IgD-negative memory B cell (primary cell): ENCODE measurements at regions not wholly inside any gene's neighbourhood (a gene's known extent, or its start where the extent isn't known, plus 50 kb on each side); places are given as distances from the start of the nearest gene placed in this dataset.
"Not testable (repeated sequence)": the region's sequence is repeated elsewhere in the genome, so short reads cannot be mapped to it uniquely, and the experiment has no call there.

Experiments used
- H3K27ac Mint-ChIP-seq, 3 donors: one replicate each; pipeline ENCODE4 v1.8.0; 2020 to 2022; ENCODE audit warnings: mild to moderate bottlenecking in 3 of 3, mixed read lengths in 3 of 3, moderate library complexity in 1 of 3
- H3K27me3 Mint-ChIP-seq: one replicate; pipeline ENCODE4 v1.8.0; 2021; ENCODE audit warnings: mixed read lengths
- H3K36me3 Mint-ChIP-seq: one replicate; pipeline ENCODE4 v1.8.0; 2020; ENCODE audit warnings: mild to moderate bottlenecking, mixed read lengths
- H3K4me1 Mint-ChIP-seq, 3 donors: one replicate each; pipeline ENCODE4 v1.8.0; 2020 to 2022; ENCODE audit warnings: mixed read lengths in 3 of 3, mild to moderate bottlenecking in 1 of 3
- H3K4me3 Mint-ChIP-seq, 4 donors: one replicate each; pipeline ENCODE4 v1.8.0; 2020 to 2022; ENCODE audit warnings: mild to moderate bottlenecking in 4 of 4, mixed read lengths in 4 of 4, moderate library complexity in 3 of 4
- H3K9me3 Mint-ChIP-seq, 3 donors: one replicate each; pipeline ENCODE4 v1.8.0; 2020 to 2021; ENCODE audit warnings: mixed read lengths in 3 of 3, mild to moderate bottlenecking in 1 of 3

- peaks cover 2% of the 10 kb centered on the region for H3K27me3 Mint-ChIP-seq
Observed at GRCh38 chr12:25368557-25368956, 117.8 kb upstream of the KRAS start.

GRCh38 chr12:25366122-25366521 lies 115.4 kb upstream of the KRAS start:
- Mint-ChIP-seq H3K4me1 (peaks cover 8 to 12% (median 10%) of the 10 kb centered on the region in 3 donors), H3K4me3 (no peak overlapping the region), H3K9me3 (no peaks in the 10 kb centered on the region), H3K27ac (no peak overlapping the region), H3K36me3 (no peaks in the 10 kb centered on the region), H3K27me3 (peaks cover 2% of the 10 kb centered on the region)

More at GRCh38 chr12:25368557-25368956, 117.8 kb upstream of the KRAS start:
- Mint-ChIP-seq H3K36me3 (peaks cover 2% of the 10 kb centered on the region), H3K4me1 (peaks cover 8 to 12% (median 12%) of the 10 kb centered on the region in 3 donors), H3K9me3 (no peaks in the 10 kb centered on the region), H3K27ac (no peak overlapping the region), H3K4me3 (no peak overlapping the region)

GRCh38 chr12:25365340-25365730 lies 114.6 kb upstream of the KRAS start:
- Mint-ChIP-seq H3K4me1 (peaks cover 8 to 12% (median 11%) of the 10 kb centered on the region in 3 donors), H3K27me3 (peaks cover 2% of the 10 kb centered on the region), H3K9me3 (peaks cover 0 to 2% (median 0%) of the 10 kb centered on the region in 3 donors), H3K4me3 (peak overlapping the region in 1 of 4 donors; percentile 89), H3K36me3 (peaks cover 2% of the 10 kb centered on the region), H3K27ac (no peak overlapping the region)

GRCh38 chr12:25364529-25365339 lies 114.0 kb upstream of the KRAS start:
- H3K9me3 Mint-ChIP-seq, result peaks cover 0 to 2% (median 0%) of the 10 kb centered on the region in 3 donors
- peak overlapping the region in 2 of 3 donors; percentile 24 to 46 for H3K27ac Mint-ChIP-seq
- H3K27me3 Mint-ChIP-seq, result peaks cover 4% of the 10 kb centered on the region
- peaks cover 2% of the 10 kb centered on the region for H3K36me3 Mint-ChIP-seq
- H3K4me3 Mint-ChIP-seq, result peak overlapping the region; percentile 10 to 89 (median 42)
- H3K4me1 Mint-ChIP-seq, result peaks cover 8 to 12% (median 11%) of the 10 kb centered on the region in 3 donors

GRCh38 chr12:25362646-25363045 lies 111.9 kb upstream of the KRAS start:
- Mint-ChIP-seq H3K27me3 (peaks cover 5% of the 10 kb centered on the region), H3K4me1 (peaks cover 8 to 13% (median 12%) of the 10 kb centered on the region in 3 donors), H3K27ac (no peak overlapping the region), H3K9me3 (peaks cover 0 to 2% (median 0%) of the 10 kb centered on the region in 3 donors), H3K36me3 (peaks cover 2% of the 10 kb centered on the region), H3K4me3 (no peak overlapping the region)

GRCh38 chr12:25361511-25361910 lies 110.8 kb upstream of the KRAS start:
- Mint-ChIP-seq H3K4me1 (peaks cover 8 to 14% (median 13%) of the 10 kb centered on the region in 3 donors), H3K27me3 (peaks cover 5% of the 10 kb centered on the region), H3K36me3 (peaks cover 2% of the 10 kb centered on the region), H3K27ac (no peak overlapping the region), H3K9me3 (peaks cover 0 to 2% (median 0%) of the 10 kb centered on the region in 3 donors), H3K4me3 (no peak overlapping the region)

- no peak overlapping the region for H3K27ac Mint-ChIP-seq
- peaks cover 2% of the 10 kb centered on the region for H3K36me3 Mint-ChIP-seq
- H3K9me3 Mint-ChIP-seq, result peaks cover 2 to 5% (median 3%) of the 10 kb centered on the region in 3 donors
- H3K4me1 Mint-ChIP-seq, result peaks cover 0 to 3% (median 2%) of the 10 kb centered on the region in 3 donors
- H3K4me3 Mint-ChIP-seq, result no peak overlapping the region
- peaks cover 3% of the 10 kb centered on the region for H3K27me3 Mint-ChIP-seq
Observed at GRCh38 chr12:25357595-25357994, 106.9 kb upstream of the KRAS start.

GRCh38 chr12:25352942-25353341 lies 102.2 kb upstream of the KRAS start:
- not testable (repeated sequence) for H3K36me3 Mint-ChIP-seq, H3K27ac Mint-ChIP-seq

GRCh38 chr12:25352083-25352918 lies 101.6 kb upstream of the KRAS start:
- H3K9me3 Mint-ChIP-seq, result peaks cover 1 to 5% (median 3%) of the 10 kb centered on the region in 3 donors
- H3K27ac Mint-ChIP-seq, result no peak overlapping the region

More at GRCh38 chr12:25352942-25353341, 102.2 kb upstream of the KRAS start:
- H3K27me3 Mint-ChIP-seq, H3K4me1 Mint-ChIP-seq, H3K4me3 Mint-ChIP-seq, H3K9me3 Mint-ChIP-seq: not testable (repeated sequence)

GRCh38 chr12:25348593-25348895 lies 97.8 kb upstream of the KRAS start:
- no peak overlapping the region for H3K4me3 Mint-ChIP-seq
- no peak overlapping the region for H3K27ac Mint-ChIP-seq
- H3K36me3 Mint-ChIP-seq, result peaks cover 2% of the 10 kb centered on the region
- peaks cover 1 to 5% (median 3%) of the 10 kb centered on the region in 3 donors for H3K9me3 Mint-ChIP-seq
- peaks cover 1% of the 10 kb centered on the region for H3K27me3 Mint-ChIP-seq
- H3K4me1 Mint-ChIP-seq, result peaks cover 0 to 6% (median 5%) of the 10 kb centered on the region in 3 donors

More at GRCh38 chr12:25352083-25352918, 101.6 kb upstream of the KRAS start:
- H3K27me3 Mint-ChIP-seq, result peaks cover 1% of the 10 kb centered on the region
- H3K4me3 Mint-ChIP-seq, result no peak overlapping the region
- H3K36me3 Mint-ChIP-seq, result peaks cover 2% of the 10 kb centered on the region
- peaks cover 0 to 8% (median 5%) of the 10 kb centered on the region in 3 donors for H3K4me1 Mint-ChIP-seq

GRCh38 chr12:25347716-25348592 lies 97.2 kb upstream of the KRAS start:
- H3K27me3 Mint-ChIP-seq, result peaks cover 1% of the 10 kb centered on the region
- no peak overlapping the region for H3K27ac Mint-ChIP-seq
- H3K36me3 Mint-ChIP-seq, result peaks cover 2% of the 10 kb centered on the region
- no peak overlapping the region for H3K4me3 Mint-ChIP-seq
- H3K9me3 Mint-ChIP-seq, result peaks cover 1 to 3% (median 3%) of the 10 kb centered on the region in 3 donors
- H3K4me1 Mint-ChIP-seq, result peaks cover 0 to 6% (median 5%) of the 10 kb centered on the region in 3 donors

GRCh38 chr12:25341877-25342276 lies 91.1 kb upstream of the KRAS start:
- H3K27ac Mint-ChIP-seq, H3K9me3 Mint-ChIP-seq, H3K36me3 Mint-ChIP-seq: not testable (repeated sequence)

GRCh38 chr12:25337916-25338315 lies 87.2 kb upstream of the KRAS start:
- Mint-ChIP-seq H3K27me3 (no peaks in the 10 kb centered on the region), H3K27ac (no peak overlapping the region), H3K4me1 (peaks cover 6 to 7% (median 7%) of the 10 kb centered on the region in 3 donors), H3K4me3 (no peak overlapping the region), H3K9me3 (peaks cover 3 to 8% (median 5%) of the 10 kb centered on the region in 3 donors), H3K36me3 (no peaks in the 10 kb centered on the region)

More at GRCh38 chr12:25341877-25342276, 91.1 kb upstream of the KRAS start:
- H3K4me1 Mint-ChIP-seq, H3K27me3 Mint-ChIP-seq: not testable (repeated sequence)
- peak overlapping the region in 1 of 4 donors; percentile 56 for H3K4me3 Mint-ChIP-seq

GRCh38 chr12:25332143-25332542 lies 81.4 kb upstream of the KRAS start:
- no peak overlapping the region for H3K4me3 Mint-ChIP-seq
- no peaks in the 10 kb centered on the region for H3K27me3 Mint-ChIP-seq
- H3K4me1 Mint-ChIP-seq, result peaks cover 12 to 15% (median 13%) of the 10 kb centered on the region in 3 donors
- no peak overlapping the region for H3K27ac Mint-ChIP-seq
- no peaks in the 10 kb centered on the region for H3K9me3 Mint-ChIP-seq
- H3K36me3 Mint-ChIP-seq, result no peaks in the 10 kb centered on the region
